ENCODE measurements at regions not wholly inside any gene's neighbourhood (a gene's known extent, or its start where the extent isn't known, plus 50 kb on each side); places are given as distances from the start of the nearest gene placed in this dataset.

- ChIA-PET CTCF (ENCODE audit: low intra/inter-chr PET ratio, low total read pairs) (interaction anchor here (1.6 kb wide), 1 partner anchor 1033 kb away, joined by 13 read pairs; no protein-coding TSS in a partner anchor), POLR2A (no interaction called here)
- no peak for DNase-seq (ENCODE audit: low spot score)
- intact Hi-C loops (cut with micrococcal nuclease; ENCODE audit: unreplicated experiment) (loop anchor here (5.0 to 10.0 kb wide), 2 partner anchors 770 to 902 kb away; no protein-coding TSS in a partner anchor), in situ Hi-C loops (cut with HindIII; ENCODE audit: extremely low pct_ligation_motif_present, low pct_unique_long_range_greater_than_20kb) (loop anchor here (10.0 kb wide), 1 partner anchor 1032 kb away; no protein-coding TSS in a partner anchor)
- no TSS peak for BruUV-seq (replicated peaks)
- no peaks in the 10 kb centered on the region for H3K9me3 ChIP-seq (ENCODE audit: low read length)
- no peak for TF ChIP-seq ZNF605 (CRISPR knock-in tag; IDR thresholded peaks at IDR 0.05)
- no peak for TF ChIP-seq HNRNPLL (IDR thresholded peaks at IDR 0.05; ENCODE audit: low read depth, low read length, poor library complexity, severe bottlenecking)
- TF ChIP-seq KLF16 (CRISPR knock-in tag; IDR thresholded peaks at IDR 0.05), result no peak
- TF ChIP-seq FOXP1 (IDR thresholded peaks at IDR 0.05), result no peak
- no peak for TF ChIP-seq FOXP1 (CRISPR knock-in tag; IDR thresholded peaks at IDR 0.05)
- no peak for TF ChIP-seq ZSCAN25 (CRISPR knock-in tag; IDR thresholded peaks at IDR 0.05)
- TF ChIP-seq ZNF382 (CRISPR knock-in tag; IDR thresholded peaks at IDR 0.05; ENCODE audit: borderline replicate concordance), result no peak
- no peak for TF ChIP-seq SRSF4 (IDR thresholded peaks at IDR 0.05; ENCODE audit: low read depth, low read length, poor library complexity, severe bottlenecking)
- no peak for TF ChIP-seq ZNF549 (CRISPR knock-in tag; IDR thresholded peaks at IDR 0.05)
- no peak for TF ChIP-seq ARID5B (CRISPR knock-in tag; IDR thresholded peaks at IDR 0.05)
- TF ChIP-seq NFE2 (CRISPR knock-in tag; IDR thresholded peaks at IDR 0.05), result no peak
- no peak for TF ChIP-seq KAT8 (CRISPR knock-in tag; IDR thresholded peaks at IDR 0.05)
- no peak for TF ChIP-seq ZBTB37 (CRISPR knock-in tag; IDR thresholded peaks at IDR 0.05)
- TF ChIP-seq REPIN1 (CRISPR knock-in tag; IDR thresholded peaks at IDR 0.05; ENCODE audit: borderline replicate concordance, low read depth), result no peak
- no peak for TF ChIP-seq ZNF33B (CRISPR knock-in tag; IDR thresholded peaks at IDR 0.05)
- TF ChIP-seq ZNF879 (CRISPR knock-in tag; IDR thresholded peaks at IDR 0.05), result no peak
- no peak for TF ChIP-seq IRX3 (CRISPR knock-in tag; IDR thresholded peaks at IDR 0.05; ENCODE audit: borderline replicate concordance, low read depth)
- TF ChIP-seq ELF1 (CRISPR knock-in tag; IDR thresholded peaks at IDR 0.05), result no peak
- no peak overlapping the region for H3K9ac ChIP-seq (ENCODE audit: insufficient read depth, low read depth, low read length)
- no peak overlapping the region for H3K4me3 ChIP-seq (replicated peaks in 1 of 3; ENCODE audit: insufficient read depth in 1 of 3, low read depth in 2 of 3, low read length in 3 of 3)
- H3K27me3 ChIP-seq (ENCODE audit: control insufficient read depth in 1 of 2, insufficient read depth in 2 of 2, low read length in 2 of 2), result no peaks in the 10 kb centered on the region
- no peaks in the 10 kb centered on the region for H3K79me2 ChIP-seq (ENCODE audit: insufficient read depth, low read length)
- H3K36me3 ChIP-seq (replicated peaks in 1 of 2; ENCODE audit: control insufficient read depth in 1 of 2, insufficient read depth in 2 of 2, low read length in 2 of 2), result no peaks in the 10 kb centered on the region
- FAIRE-seq, result no peak
- no peaks in the 10 kb centered on the region for H4K20me1 ChIP-seq (ENCODE audit: insufficient read depth, low read length)
- no peak for ATAC-seq
- H2AFZ ChIP-seq (ENCODE audit: low read length), result no peak overlapping the region
- no peak overlapping the region for H3K27ac ChIP-seq (ENCODE audit: extremely low read length, insufficient read depth, low read length)
- H3K4me2 ChIP-seq (ENCODE audit: low read depth, low read length), result no peak overlapping the region
- H3K4me1 ChIP-seq (ENCODE audit: insufficient read depth, low read length), result no peaks in the 10 kb centered on the region
Measured at GRCh38 chr5:145236983-145237382, 598.2 kb downstream of the PRELID2 start.

Data from HepG2 (cell line).